WI38 (cell line): ENCODE measurements at regions not wholly inside any gene's neighbourhood (a gene's known extent, or its start where the extent isn't known, plus 50 kb on each side); places are given as distances from the start of the nearest gene placed in this dataset.
"Not testable (repeated sequence)": the region's sequence is repeated elsewhere in the genome, so short reads cannot be mapped to it uniquely, and the experiment has no call there.

Source experiments
- H3K4me3 ChIP-seq: 2 replicates; pipeline ENCODE4 v1.5.1; 2011; ENCODE audit warnings: low read depth, mild to moderate bottlenecking, control low read depth, low read length
- TF ChIP-seq, protein P1 (sequence below): IDR thresholded peaks from 2 replicates; pipeline ENCODE4 v1.5.1; 2012; ENCODE audit warnings: low read depth, mild to moderate bottlenecking, control low read depth, low read length

GRCh38 chr13:48819376-48819775 lies 156.3 kb upstream of the FNDC3A start:
- TF ChIP-seq, protein P1, sequence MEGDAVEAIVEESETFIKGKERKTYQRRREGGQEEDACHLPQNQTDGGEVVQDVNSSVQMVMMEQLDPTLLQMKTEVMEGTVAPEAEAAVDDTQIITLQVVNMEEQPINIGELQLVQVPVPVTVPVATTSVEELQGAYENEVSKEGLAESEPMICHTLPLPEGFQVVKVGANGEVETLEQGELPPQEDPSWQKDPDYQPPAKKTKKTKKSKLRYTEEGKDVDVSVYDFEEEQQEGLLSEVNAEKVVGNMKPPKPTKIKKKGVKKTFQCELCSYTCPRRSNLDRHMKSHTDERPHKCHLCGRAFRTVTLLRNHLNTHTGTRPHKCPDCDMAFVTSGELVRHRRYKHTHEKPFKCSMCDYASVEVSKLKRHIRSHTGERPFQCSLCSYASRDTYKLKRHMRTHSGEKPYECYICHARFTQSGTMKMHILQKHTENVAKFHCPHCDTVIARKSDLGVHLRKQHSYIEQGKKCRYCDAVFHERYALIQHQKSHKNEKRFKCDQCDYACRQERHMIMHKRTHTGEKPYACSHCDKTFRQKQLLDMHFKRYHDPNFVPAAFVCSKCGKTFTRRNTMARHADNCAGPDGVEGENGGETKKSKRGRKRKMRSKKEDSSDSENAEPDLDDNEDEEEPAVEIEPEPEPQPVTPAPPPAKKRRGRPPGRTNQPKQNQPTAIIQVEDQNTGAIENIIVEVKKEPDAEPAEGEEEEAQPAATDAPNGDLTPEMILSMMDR, result no peak
- no peak overlapping the region for H3K4me3 ChIP-seq

- no peak overlapping the region for H3K4me3 ChIP-seq
- TF ChIP-seq, protein P1, result no peak
These were observed 155.8 kb upstream of the FNDC3A start for GRCh38 chr13:48819899-48820298.

- H3K4me3 ChIP-seq, result not testable (repeated sequence)
These were observed 152.2 kb upstream of the FNDC3A start for GRCh38 chr13:48823526-48823925.

DNA sequence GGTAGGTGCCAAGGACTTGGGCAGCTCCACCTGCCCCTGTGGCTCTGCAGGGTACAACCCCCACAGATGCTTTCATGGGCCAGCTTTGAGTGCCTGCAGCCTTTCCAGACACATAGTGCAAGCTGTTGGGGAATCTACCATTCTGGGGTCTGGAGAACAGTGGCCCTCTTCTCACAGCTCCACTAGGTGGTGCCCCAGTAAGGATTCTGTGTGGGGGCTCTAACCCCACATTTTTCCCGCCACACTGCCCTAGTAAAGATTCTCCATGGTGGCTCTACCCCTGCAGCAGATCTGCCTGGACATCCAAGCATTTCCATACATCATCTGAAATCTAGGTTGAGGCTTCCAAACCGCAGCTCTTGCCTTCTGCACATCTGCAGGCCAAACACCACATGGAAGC lies 149.7 kb upstream of the FNDC3A start:
- TF ChIP-seq, protein P1, result no peak
- H3K4me3 ChIP-seq, result no peak overlapping the region

- not testable (repeated sequence) for H3K4me3 ChIP-seq
These were observed 148.7 kb upstream of the FNDC3A start for GRCh38 chr13:48826922-48827454.

DNA sequence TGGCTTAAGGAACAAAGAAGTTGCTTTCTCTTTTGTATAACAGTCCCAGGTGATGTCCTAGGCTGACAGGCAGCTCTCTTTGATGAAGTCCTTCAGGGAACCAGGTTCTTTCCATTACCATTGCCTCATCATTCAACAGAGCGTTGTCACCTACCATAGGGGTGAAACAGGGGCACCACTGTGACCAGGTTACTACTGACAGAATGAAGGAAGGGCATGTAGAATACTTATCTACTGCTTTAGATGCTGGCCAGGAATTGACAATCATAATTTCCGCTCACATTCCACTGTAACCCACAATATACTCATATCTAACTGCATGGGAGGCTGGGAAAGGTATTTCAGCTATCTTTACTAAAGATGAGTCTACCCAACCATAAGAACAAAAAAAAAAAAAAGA lies 148.0 kb upstream of the FNDC3A start:
- TF ChIP-seq, protein P1, result no peak
- no peak overlapping the region for H3K4me3 ChIP-seq

DNA sequence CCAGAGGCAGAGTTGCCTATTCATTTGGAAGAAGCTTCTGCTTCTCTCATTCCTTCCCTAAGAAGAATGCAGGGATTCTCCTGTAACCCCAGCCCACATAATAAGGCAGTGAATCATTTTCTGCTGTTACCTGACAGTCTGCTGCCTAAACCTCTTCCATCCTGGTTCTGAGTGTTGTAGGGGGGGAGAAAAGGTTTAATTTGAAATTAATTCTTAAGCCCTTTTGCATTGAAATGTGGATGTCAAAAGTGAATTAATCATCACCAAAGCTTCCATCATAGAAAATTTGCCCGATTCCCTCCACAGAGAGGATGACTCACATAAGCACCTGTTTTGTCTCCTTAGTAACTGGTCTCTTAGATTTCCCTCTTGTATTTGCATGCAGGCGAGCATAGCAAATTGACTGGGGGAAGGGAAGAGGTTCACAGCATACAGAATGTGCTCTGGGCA lies 146.7 kb upstream of the FNDC3A start:
- no peak overlapping the region for H3K4me3 ChIP-seq
- TF ChIP-seq, protein P1, result no peak

DNA sequence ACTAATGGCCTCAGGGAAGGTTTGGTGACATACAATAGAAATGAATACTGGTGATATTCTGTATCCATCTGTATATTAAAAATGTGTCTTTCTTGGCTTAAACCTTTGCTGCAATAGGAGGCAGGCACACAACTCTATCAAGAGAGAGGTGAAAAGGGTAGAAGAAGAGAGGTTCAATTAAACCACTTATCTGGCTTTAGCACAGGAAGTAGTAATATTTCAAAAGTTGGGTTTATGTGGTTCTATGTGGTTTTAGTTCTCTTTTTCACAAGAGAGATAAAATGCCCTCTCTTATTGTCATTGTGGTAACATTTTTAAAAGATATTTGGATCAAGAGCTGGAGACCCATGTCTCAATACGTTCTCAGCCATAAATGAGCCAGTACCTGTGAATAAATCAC lies 146.2 kb upstream of the FNDC3A start:
- TF ChIP-seq, protein P1, result no peak
- H3K4me3 ChIP-seq, result no peak overlapping the region

DNA sequence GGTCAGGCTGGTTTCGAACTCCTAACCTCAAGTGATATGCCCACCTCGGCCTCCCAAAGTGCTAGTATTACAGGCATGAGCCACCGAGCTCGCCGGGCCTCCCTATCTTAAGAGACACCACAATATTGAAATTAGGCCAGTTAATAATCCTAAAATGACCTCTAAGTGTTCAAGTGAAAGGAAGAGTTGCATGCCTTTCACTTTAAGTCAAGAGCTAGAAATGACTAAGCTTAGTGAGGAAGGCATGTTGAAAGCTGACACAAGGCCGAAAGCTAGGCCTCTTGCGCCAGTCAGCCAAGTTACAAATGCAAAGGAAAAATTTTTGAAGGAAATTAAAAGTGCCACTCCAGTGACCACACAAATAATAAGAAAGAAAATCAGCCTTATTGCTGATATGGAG lies 144.5 kb upstream of the FNDC3A start:
- H3K4me3 ChIP-seq, result no peak overlapping the region
- TF ChIP-seq, protein P1, result no peak
